Activated T-helper 1 cell treated with anti-CD3 and anti-CD28 coated beads, Interleukin-2, amount 50 U/mL, for 16 hours (primary cell): ENCODE measurements at regions not wholly inside any gene's neighbourhood (a gene's known extent, or its start where the extent isn't known, plus 50 kb on each side); places are given as distances from the start of the nearest gene placed in this dataset.
"Not testable (repeated sequence)": the region's sequence is repeated elsewhere in the genome, so short reads cannot be mapped to it uniquely, and the experiment has no call there.

Experiments used
- DNase-seq, 2 donors: peaks; one replicate each; pipeline ENCODE4 v3.0.0-alpha.2; 2020; ENCODE audit warnings: low read depth in 1 of 2, low spot score in 1 of 2

GRCh38 chr6:112459758-112460304 lies 112.7 kb downstream of the RFPL4B start:
- DNase-seq: no peak

GRCh38 chr6:112464901-112465665 lies 118.0 kb downstream of the RFPL4B start:
- no peak for DNase-seq

GRCh38 chr6:112466373-112467151 lies 119.4 kb downstream of the RFPL4B start:
- DNase-seq: no peak

GRCh38 chr6:112468359-112468758 lies 121.2 kb downstream of the RFPL4B start:
- DNase-seq: no peak

GRCh38 chr6:112469306-112469705 lies 122.2 kb downstream of the RFPL4B start:
- DNase-seq: no peak

GRCh38 chr6:112470376-112470775 lies 123.2 kb downstream of the RFPL4B start:
- DNase-seq: no peak

- no peak for DNase-seq
Measured at GRCh38 chr6:112470950-112471349, 123.8 kb downstream of the RFPL4B start.

- no peak for DNase-seq
Measured at GRCh38 chr6:112475083-112475482, 128.0 kb downstream of the RFPL4B start.

GRCh38 chr6:112477125-112477524 lies 130.0 kb downstream of the RFPL4B start:
- no peak for DNase-seq

GRCh38 chr6:112478036-112478435 lies 130.9 kb downstream of the RFPL4B start:
- no peak for DNase-seq

- DNase-seq: not testable (repeated sequence)
Measured at GRCh38 chr6:112479975-112480374, 132.8 kb downstream of the RFPL4B start.

- no peak for DNase-seq
Measured at GRCh38 chr6:112480553-112480952, 133.4 kb downstream of the RFPL4B start.

- no peak for DNase-seq
Measured at GRCh38 chr6:112481211-112481610, 134.1 kb downstream of the RFPL4B start.

- DNase-seq: no peak
Measured at GRCh38 chr6:112482373-112482772, 135.2 kb downstream of the RFPL4B start.

GRCh38 chr6:112485120-112485826 lies 138.1 kb downstream of the RFPL4B start:
- DNase-seq: no peak

- DNase-seq: no peak
Measured at GRCh38 chr6:112485827-112486212, 138.7 kb downstream of the RFPL4B start.

- DNase-seq: no peak
Measured at GRCh38 chr6:112486454-112486853, 139.3 kb downstream of the RFPL4B start.

GRCh38 chr6:112488238-112488637 lies 141.1 kb downstream of the RFPL4B start:
- DNase-seq: no peak

GRCh38 chr6:112501705-112502104 lies 154.6 kb downstream of the RFPL4B start:
- no peak for DNase-seq

- DNase-seq: no peak
Measured at GRCh38 chr6:112502351-112503090, 155.4 kb downstream of the RFPL4B start.

GRCh38 chr6:112503091-112503596 lies 156.0 kb downstream of the RFPL4B start:
- DNase-seq: no peak
